Ascending aorta (tissue), 2 donors: ENCODE measurements at regions not wholly inside any gene's neighbourhood (a gene's known extent, or its start where the extent isn't known, plus 50 kb on each side); places are given as distances from the start of the nearest gene placed in this dataset.

Experiments
- DNase-seq, 2 donors: peaks; one replicate each; pipeline ENCODE4 v3.0.0-alpha.2; 2019; ENCODE audit warnings: low spot score in 2 of 2
- H3K27ac ChIP-seq, 2 donors: fragments of 200-600 bp; sonication (generic); one replicate each; pipeline ENCODE4 v1.5.1; 2016 to 2017; ENCODE audit warnings: mild to moderate bottlenecking in 1 of 2
- H3K27me3 ChIP-seq: fragments of 200-600 bp; sonication (generic); one replicate; pipeline ENCODE4 v1.5.1; 2017
- H3K36me3 ChIP-seq, 2 donors: fragments of 200-600 bp; sonication (generic); one replicate each; pipeline ENCODE4 v1.5.1; 2016
- H3K4me1 ChIP-seq, 2 donors: fragments of 200-600 bp; sonication (generic); one replicate each; pipeline ENCODE4 v1.5.1; 2016 to 2017; ENCODE audit warnings: mild to moderate bottlenecking in 1 of 2
- H3K4me3 ChIP-seq, 2 donors: fragments of 200-600 bp; sonication (generic); one replicate each; pipeline ENCODE4 v1.5.1; 2016 to 2017; ENCODE audit warnings: mild to moderate bottlenecking in 1 of 2
- H3K9me3 ChIP-seq, 2 donors: fragments of 200-600 bp; sonication (generic); one replicate each; pipeline ENCODE4 v1.5.1; 2016
- CTCF ChIP-seq, 3 experiments: fragments of 200-600 bp in 2 of 3; fragments of 450-650 bp in 1 of 3; sonication (generic) in 2 of 3; IDR thresholded peaks; one replicate each; pipeline ENCODE4 v1.5.1; 2016 to 2019; ENCODE audit warnings: antibody characterized with exemption in 3 of 3, mild to moderate bottlenecking in 1 of 3, moderate library complexity in 1 of 3
- intact Hi-C: fragments of 100-400 bp; cut with DNase I; formaldehyde crosslinking; loops from one replicate; pipeline ENCODE4 v1.15.1; 2023

DNA sequence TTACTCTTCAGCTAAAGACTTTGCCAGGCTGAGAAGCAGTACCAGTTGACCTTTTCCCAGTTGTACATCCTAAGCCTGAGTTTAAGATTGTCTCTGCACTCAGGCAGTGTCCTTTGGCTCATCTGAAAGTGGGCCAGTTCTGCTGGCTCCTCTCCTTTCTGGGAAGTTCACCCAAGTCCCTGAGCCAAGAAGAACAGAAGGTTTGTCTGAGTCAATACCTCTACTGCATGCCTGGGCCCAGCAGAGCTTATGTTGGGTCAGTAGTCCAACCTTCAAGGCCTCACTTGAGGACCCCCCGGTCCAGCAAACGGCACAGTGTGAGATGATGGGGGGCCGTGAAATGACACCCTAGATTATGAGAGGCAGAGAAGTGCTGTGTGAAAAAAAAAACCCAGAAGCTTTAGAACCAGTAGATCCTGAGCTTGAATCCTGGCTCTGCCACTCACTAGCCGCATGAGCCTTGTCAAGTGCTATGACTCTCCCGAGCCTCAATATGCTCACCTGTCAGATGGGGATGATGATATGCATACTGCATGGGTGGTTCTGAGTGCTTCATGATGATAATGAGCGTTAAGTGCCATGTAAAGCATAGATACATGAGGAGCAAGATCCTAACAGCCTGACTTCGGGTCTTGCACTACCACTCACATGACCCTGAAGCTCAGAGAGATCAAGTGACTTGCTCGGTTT is 156.0 kb downstream of the MACROH2A1 start:
- H3K27ac ChIP-seq, result peak overlapping the region; percentile 80 to 91
- no peaks in the 10 kb centered on the region for H3K27me3 ChIP-seq
- DNase-seq, result peak in 1 of 2 donors; percentile 84
- intact Hi-C loops, result loop anchor here (1.0 to 10.0 kb wide), 2 partner anchors 32 to 252 kb away; no protein-coding TSS in a partner anchor
- TF ChIP-seq CTCF (IDR thresholded peaks at IDR 0.05), result no peak
- H3K36me3 ChIP-seq, result no peaks in the 10 kb centered on the region
- H3K4me1 ChIP-seq, result peaks cover 54 to 78% of the 10 kb centered on the region in 2 donors
- no peaks in the 10 kb centered on the region for H3K9me3 ChIP-seq
- no peak overlapping the region for H3K4me3 ChIP-seq

DNA sequence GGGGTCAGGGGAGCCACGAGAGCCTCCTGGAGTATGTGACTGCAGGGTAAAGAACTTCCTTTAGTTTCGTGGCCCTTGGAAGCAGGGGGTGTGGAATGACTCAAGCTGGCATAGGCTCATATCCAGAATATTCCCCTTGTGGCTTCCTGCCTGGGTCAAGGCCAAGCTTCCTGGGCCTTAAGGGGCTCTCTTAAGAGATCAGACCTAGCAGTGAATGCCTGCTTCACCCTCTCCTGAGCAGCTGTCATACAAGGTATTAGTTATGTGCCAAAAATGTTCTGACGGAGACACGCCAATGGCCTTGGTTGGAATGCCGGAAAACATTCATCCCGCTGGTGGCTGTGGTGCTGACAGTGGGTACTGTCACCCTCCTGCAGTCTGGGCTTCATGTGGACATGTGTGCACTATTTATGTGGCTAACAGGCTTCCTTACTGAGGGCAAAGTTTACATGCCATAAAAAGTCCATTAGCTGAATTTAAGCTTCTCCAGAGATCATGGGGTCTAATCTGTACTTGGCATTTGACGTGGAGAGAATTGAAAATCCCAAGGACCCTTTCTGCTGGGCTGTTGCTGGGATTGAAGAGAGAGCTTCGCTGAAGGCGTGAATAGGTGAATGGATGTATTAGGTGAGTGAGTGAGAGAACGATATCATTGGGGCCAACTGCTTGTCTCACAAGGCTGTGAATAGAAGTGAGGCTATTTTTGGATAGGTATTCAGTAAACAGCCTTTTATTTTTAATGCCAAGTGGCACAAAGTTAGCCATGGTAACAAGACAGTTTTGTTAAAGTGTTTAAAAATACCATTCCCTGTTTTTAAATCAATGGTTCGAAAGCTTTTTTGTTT is 156.8 kb downstream of the MACROH2A1 start:
- Histone ChIP-seq H3K36me3 (no peaks in the 10 kb centered on the region), H3K27me3 (no peaks in the 10 kb centered on the region), H3K9me3 (no peaks in the 10 kb centered on the region), H3K27ac (peak overlapping the region; percentile 80 to 91), H3K4me3 (no peak overlapping the region), H3K4me1 (peaks cover 52 to 83% of the 10 kb centered on the region in 2 donors)
- intact Hi-C loops, result loop anchor here (1.0 to 10.0 kb wide), 2 partner anchors 31 to 253 kb away; no protein-coding TSS in a partner anchor
- DNase-seq, result peak in 1 of 2 donors; percentile 83
- TF ChIP-seq CTCF (IDR thresholded peaks at IDR 0.05), result no peak

DNA sequence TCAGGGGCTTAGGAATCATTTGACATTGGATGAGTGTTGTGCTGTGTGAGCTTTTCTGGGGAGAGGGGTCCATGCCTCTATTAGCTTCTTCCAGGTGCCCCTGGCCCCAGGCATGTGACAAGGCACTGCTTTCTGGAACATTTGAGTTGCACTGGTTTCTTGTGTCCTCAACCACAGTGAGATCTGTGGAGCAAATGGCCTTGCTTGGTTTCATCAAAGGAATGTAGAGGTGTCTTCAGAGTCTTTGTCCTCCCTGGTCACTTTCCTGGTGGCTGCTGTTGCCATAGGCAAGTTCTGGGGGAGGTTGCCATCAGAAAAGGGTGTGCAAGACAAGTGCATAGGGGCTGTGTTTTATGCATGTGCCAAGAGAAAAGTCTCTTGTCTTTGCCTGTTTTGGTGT is 157.5 kb downstream of the MACROH2A1 start:
- Histone ChIP-seq H3K4me1 (peaks cover 51 to 80% of the 10 kb centered on the region in 2 donors), H3K9me3 (no peaks in the 10 kb centered on the region), H3K27ac (peak overlapping the region; percentile 80 to 91), H3K4me3 (no peak overlapping the region), H3K36me3 (no peaks in the 10 kb centered on the region), H3K27me3 (no peaks in the 10 kb centered on the region)
- TF ChIP-seq CTCF (IDR thresholded peaks at IDR 0.05), result no peak
- intact Hi-C loops, result loop anchor here (10.0 kb wide), 1 partner anchor 253 kb away; no protein-coding TSS in a partner anchor
- DNase-seq, result peak in 1 of 2 donors; percentile 50

DNA sequence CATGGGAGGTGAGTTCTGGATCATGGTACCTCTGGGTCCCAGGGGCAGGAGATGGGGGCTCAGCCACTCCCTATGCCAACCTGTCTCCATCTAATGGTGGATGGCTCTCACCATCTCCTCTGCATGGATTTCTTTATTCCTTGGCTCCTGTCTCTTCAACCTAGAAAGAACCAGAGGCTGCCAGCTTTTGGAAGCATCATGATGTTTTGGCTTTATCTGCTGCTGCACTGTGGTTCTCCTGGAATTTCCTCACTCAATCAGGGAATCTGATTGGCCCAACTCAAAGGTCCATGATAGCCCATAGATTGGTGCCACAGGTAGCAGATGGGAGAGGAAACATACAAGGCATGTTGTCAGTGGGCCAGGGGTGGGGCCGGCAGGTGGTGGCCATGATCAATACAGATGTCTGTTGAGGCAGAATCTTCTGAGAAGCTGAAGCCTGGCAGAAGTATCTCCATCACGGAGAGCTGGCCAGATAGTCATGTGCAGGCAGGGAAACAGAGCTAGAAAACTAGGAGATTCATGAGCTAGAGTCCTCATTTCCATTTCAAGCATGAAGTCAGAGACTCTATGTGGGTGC is 158.2 kb downstream of the MACROH2A1 start:
- DNase-seq, result peak in 1 of 2 donors; percentile 58
- intact Hi-C loops, result loop anchor here (10.0 kb wide), 1 partner anchor 254 kb away; no protein-coding TSS in a partner anchor
- Histone ChIP-seq H3K36me3 (no peaks in the 10 kb centered on the region), H3K4me3 (no peak overlapping the region), H3K27ac (peak overlapping the region; percentile 80 to 91), H3K4me1 (peaks cover 45 to 74% of the 10 kb centered on the region in 2 donors), H3K9me3 (no peaks in the 10 kb centered on the region), H3K27me3 (no peaks in the 10 kb centered on the region)
- no peak for TF ChIP-seq CTCF (IDR thresholded peaks at IDR 0.05)

DNA sequence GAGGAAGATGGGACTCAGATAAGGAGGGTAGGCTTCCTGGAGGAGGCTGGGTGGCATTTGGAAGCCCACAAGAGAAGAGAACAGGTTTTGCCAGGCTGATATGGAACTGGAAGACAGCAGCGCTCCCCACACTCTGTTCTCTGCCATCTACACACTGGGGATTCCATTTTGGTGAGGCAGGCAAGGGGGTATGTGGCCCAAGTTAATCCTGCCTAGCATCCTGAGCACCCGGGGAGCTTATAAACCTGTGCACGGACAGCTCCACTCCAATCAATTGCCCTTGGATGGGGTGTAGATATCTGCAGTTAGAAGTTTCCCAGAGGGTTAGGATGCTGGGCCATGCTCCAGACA is 158.8 kb downstream of the MACROH2A1 start:
- Histone ChIP-seq H3K4me3 (no peak overlapping the region), H3K27me3 (no peaks in the 10 kb centered on the region), H3K36me3 (no peaks in the 10 kb centered on the region), H3K9me3 (no peaks in the 10 kb centered on the region), H3K27ac (peak overlapping the region; percentile 80 to 91), H3K4me1 (peaks cover 42 to 71% of the 10 kb centered on the region in 2 donors)
- DNase-seq, result peak in 1 of 2 donors; percentile 31
- TF ChIP-seq CTCF (IDR thresholded peaks at IDR 0.05), result no peak
- intact Hi-C loops, result loop anchor here (10.0 kb wide), 1 partner anchor 255 kb away; no protein-coding TSS in a partner anchor
